ENCODE measurements at regions not wholly inside any gene's neighbourhood (a gene's known extent, or its start where the extent isn't known, plus 50 kb on each side); places are given as distances from the start of the nearest gene placed in this dataset.
"Not testable (repeated sequence)": the region's sequence is repeated elsewhere in the genome, so short reads cannot be mapped to it uniquely, and the experiment has no call there.

DNA sequence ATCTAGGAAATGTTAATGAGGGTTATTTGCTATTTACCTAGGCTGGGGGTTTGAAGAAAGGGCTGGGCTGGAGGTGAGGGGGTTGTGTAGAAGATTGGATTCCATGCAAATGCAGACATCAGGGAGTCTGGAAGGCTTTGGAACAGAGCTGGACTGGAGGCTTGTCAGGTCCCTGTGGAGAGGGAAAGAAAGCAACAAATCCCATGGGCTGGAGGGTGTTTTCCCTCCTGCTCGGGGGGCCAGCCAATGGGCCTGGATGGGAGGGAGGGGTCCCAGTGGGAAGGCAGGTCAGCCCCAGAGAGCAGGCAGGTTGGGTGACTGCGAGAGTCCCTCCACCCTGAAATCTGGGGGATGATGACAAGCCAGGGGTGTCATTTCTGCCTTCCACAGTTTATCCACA lies 431.8 kb downstream of the RPS24 start:
- TF ChIP-seq, protein P1, sequence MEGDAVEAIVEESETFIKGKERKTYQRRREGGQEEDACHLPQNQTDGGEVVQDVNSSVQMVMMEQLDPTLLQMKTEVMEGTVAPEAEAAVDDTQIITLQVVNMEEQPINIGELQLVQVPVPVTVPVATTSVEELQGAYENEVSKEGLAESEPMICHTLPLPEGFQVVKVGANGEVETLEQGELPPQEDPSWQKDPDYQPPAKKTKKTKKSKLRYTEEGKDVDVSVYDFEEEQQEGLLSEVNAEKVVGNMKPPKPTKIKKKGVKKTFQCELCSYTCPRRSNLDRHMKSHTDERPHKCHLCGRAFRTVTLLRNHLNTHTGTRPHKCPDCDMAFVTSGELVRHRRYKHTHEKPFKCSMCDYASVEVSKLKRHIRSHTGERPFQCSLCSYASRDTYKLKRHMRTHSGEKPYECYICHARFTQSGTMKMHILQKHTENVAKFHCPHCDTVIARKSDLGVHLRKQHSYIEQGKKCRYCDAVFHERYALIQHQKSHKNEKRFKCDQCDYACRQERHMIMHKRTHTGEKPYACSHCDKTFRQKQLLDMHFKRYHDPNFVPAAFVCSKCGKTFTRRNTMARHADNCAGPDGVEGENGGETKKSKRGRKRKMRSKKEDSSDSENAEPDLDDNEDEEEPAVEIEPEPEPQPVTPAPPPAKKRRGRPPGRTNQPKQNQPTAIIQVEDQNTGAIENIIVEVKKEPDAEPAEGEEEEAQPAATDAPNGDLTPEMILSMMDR (IDR thresholded peaks at IDR 0.05; ENCODE audit: low read depth, low read length) = no peak
- Histone ChIP-seq H3K27me3 (ENCODE audit: control insufficient read depth, insufficient read depth, low read length) (no peaks in the 10 kb centered on the region), H3K9me3 (ENCODE audit: control insufficient read depth, insufficient read depth, low read length) (no peaks in the 10 kb centered on the region; the same call in 1 of the 2 replicates), H3K4me3 (ENCODE audit: low read depth, low read length) (no peak overlapping the region), H3K27ac (ENCODE audit: low read depth, low read length) (no peak overlapping the region)
- no peak for DNase-seq (ENCODE audit: low read depth, low spot score)
- ChIA-PET POLR2A (no interaction called here), CTCF (no interaction called here)

DNA sequence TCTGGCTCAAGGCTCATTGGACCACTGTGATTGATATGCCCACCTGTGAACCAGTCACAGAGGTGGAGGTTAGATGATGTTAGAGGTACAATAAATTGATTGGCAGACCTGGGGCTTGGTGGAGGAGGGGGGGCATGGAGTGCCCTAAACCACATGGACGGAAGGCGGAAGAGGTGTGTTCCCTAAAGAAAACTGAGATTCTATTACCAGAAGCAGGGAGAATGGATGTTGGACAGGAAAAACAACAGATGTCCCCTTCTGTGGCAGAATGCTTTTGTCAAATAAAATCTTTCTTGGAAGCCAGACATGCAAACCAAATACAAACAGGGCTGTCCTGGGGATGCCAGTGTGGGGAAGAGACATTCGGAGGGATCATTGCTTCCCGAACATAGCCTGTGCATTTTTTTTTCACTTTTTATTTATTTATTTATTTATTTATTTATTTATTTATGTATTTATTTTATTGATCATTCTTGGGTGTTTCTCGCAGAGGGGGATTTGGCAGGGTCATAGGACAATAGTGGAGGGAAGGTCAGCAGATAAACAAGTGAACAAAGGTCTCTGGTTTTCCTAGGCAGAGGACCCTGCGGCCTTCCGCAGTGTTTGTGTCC lies 433.9 kb downstream of the RPS24 start:
- POLR2A ChIA-PET = no interaction called here
- no peak for DNase-seq (ENCODE audit: low read depth, low spot score)
- CTCF ChIA-PET = no interaction called here
- Histone ChIP-seq H3K4me3 (ENCODE audit: low read depth, low read length) (no peak overlapping the region), H3K9me3 (ENCODE audit: control insufficient read depth, insufficient read depth, low read length) (no peaks in the 10 kb centered on the region; the same call in 1 of the 2 replicates), H3K27me3 (ENCODE audit: control insufficient read depth, insufficient read depth, low read length) (no peaks in the 10 kb centered on the region), H3K27ac (ENCODE audit: low read depth, low read length) (no peak overlapping the region)
- TF ChIP-seq, protein P1 (IDR thresholded peaks at IDR 0.05; ENCODE audit: low read depth, low read length) = no peak

DNA sequence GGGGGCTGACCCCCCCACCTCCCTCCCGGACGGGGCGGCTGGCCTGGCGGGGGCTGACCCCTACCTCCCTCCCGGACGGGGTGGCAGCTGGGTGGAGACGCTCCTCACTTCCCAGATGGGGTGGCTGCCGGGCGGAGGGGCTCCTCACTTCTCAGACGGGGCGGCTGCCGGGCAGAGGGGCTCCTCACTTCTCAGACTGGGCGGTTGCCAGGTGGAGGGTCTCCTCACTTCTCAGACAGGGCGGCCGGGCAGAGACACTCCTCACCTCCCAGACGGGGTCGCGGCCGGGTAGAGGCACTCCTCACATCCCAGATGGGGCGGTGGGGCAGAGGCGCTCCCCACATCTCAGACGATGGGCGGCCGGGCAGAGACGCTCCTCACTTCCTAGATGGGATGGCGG lies 435.1 kb downstream of the RPS24 start:
- H3K9me3 ChIP-seq (ENCODE audit: control insufficient read depth, insufficient read depth, low read length); H3K27ac ChIP-seq (ENCODE audit: low read depth, low read length); CTCF ChIA-PET; DNase-seq (ENCODE audit: low read depth, low spot score); H3K27me3 ChIP-seq (ENCODE audit: control insufficient read depth, insufficient read depth, low read length); POLR2A ChIA-PET; H3K4me3 ChIP-seq (ENCODE audit: low read depth, low read length): not testable (repeated sequence)

DNA sequence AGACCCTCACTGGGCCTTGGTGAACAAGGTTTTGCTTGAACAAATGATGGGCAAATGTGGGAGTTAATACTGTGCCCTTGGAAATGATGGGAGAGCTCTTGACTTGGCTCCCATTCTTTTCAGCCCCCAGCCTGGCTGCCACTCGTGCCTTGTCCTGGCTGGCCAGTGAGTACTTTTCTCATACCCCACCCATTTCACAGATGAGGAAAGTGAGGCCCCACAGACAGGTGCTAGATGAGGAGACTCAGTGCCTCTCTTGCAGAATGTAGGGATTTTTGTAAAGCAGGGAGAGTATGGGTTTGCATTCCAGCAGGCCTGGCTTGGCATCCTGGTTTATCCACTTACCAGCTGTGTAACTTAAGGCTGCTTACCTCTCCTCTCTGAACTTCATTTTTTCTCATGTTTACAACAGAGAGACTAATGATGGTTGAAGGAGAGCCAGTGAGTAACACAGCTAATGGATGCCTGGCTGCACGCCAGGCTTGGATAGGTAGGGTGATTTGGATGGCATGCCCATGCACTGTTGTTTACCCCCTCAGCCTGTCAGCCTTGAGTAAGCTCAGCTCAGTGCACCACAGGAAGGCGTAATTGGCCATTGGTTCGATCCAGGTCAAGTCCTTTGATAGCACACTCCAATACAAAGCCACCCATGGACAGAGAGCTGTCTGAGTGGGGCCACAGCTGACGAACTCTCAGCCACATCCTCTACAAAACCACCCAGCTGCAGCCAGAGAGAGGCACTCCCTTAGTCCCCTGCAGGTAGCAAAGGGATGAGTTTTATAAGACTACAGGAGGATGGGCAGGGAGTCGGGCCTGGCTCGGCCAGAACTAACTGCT lies 436.8 kb downstream of the RPS24 start:
- no peaks in the 10 kb centered on the region for H3K27me3 ChIP-seq (ENCODE audit: control insufficient read depth, insufficient read depth, low read length)
- TF ChIP-seq, protein P1 (IDR thresholded peaks at IDR 0.05; ENCODE audit: low read depth, low read length) = no peak
- DNase-seq (ENCODE audit: low read depth, low spot score) = no peak
- CTCF ChIA-PET = interaction anchor here (0.7 kb wide), 2 partner anchors 8 to 411 kb away, joined by 3 read pairs; no protein-coding TSS in a partner anchor
- no peak overlapping the region for H3K4me3 ChIP-seq (ENCODE audit: low read depth, low read length)
- POLR2A ChIA-PET = no interaction called here
- no peak overlapping the region for H3K27ac ChIP-seq (ENCODE audit: low read depth, low read length)
- H3K9me3 ChIP-seq (ENCODE audit: control insufficient read depth, insufficient read depth, low read length) = no peaks in the 10 kb centered on the region; the same call in 1 of the 2 replicates

DNA sequence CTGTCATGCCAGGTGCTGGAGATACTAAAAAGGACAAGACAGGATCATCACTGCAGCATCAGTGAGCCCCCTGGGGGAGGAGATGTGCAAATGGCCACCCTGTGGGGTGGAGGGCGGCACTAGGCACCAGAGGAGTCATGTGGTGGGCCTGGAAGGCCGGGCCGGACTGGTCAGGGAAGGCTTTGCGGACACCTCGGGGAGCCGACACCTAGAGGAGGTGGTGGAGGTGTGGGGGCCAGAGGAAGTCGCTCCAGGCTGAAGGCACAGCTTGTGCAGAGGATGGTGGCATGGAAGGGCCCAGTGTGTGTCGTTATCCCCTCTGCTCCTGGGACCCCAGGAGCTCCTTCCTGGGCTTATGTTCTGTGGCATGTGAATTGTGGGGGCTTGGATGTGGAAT lies 437.7 kb downstream of the RPS24 start:
- ChIA-PET CTCF (no interaction called here), POLR2A (no interaction called here)
- DNase-seq (ENCODE audit: low read depth, low spot score) = no peak
- no peaks in the 10 kb centered on the region; the same call in 1 of the 2 replicates for H3K9me3 ChIP-seq (ENCODE audit: control insufficient read depth, insufficient read depth, low read length)
- no peaks in the 10 kb centered on the region for H3K27me3 ChIP-seq (ENCODE audit: control insufficient read depth, insufficient read depth, low read length)
- no peak overlapping the region for H3K27ac ChIP-seq (ENCODE audit: low read depth, low read length)
- no peak overlapping the region for H3K4me3 ChIP-seq (ENCODE audit: low read depth, low read length)
- TF ChIP-seq, protein P1 (IDR thresholded peaks at IDR 0.05; ENCODE audit: low read depth, low read length) = no peak
